ENCODE measurements at regions not wholly inside any gene's neighbourhood (a gene's known extent, or its start where the extent isn't known, plus 50 kb on each side); places are given as distances from the start of the nearest gene placed in this dataset.
"Not testable (repeated sequence)": the region's sequence is repeated elsewhere in the genome, so short reads cannot be mapped to it uniquely, and the experiment has no call there.

- 81 to 95% (median 91%) methylated on average over 5 of the region's 5 CpGs for WGBS, 5 donors
- H3K4me3 ChIP-seq; intact Hi-C loops (cut with DNase I; ENCODE audit: low total_unique reads); H3K9me3 ChIP-seq; H3K27me3 ChIP-seq; H3K27ac ChIP-seq; H3K36me3 ChIP-seq; H3K4me1 ChIP-seq; DNase-seq: not testable (repeated sequence)
Measured at GRCh38 chr4:102397056-102397455, 51.8 kb upstream of the SLC39A8 start.

GRCh38 chr4:102399021-102399420, 53.7 kb upstream of the SLC39A8 start:
- WGBS, 5 donors, result 57 to 85% (median 81%) methylated on average over 1 of the region's 1 CpG
- Histone ChIP-seq H3K36me3 (no peaks in the 10 kb centered on the region), H3K27ac (no peak overlapping the region), H3K27me3 (no peaks in the 10 kb centered on the region), H3K9me3 (no peaks in the 10 kb centered on the region), H3K4me1 (no peaks in the 10 kb centered on the region), H3K4me3 (no peak overlapping the region)
- no peak for DNase-seq
- no peak for TF ChIP-seq POLR2AphosphoS5 (IDR thresholded peaks at IDR 0.05)
- no peak for TF ChIP-seq CTCF (IDR thresholded peaks at IDR 0.05)
- TF ChIP-seq POLR2A (IDR thresholded peaks at IDR 0.05), result no peak
- no peak for TF ChIP-seq EP300 (IDR thresholded peaks at IDR 0.05)
- intact Hi-C loops (cut with DNase I; ENCODE audit: low total_unique reads), result no loop called here

- intact Hi-C loops (cut with DNase I; ENCODE audit: low total_unique reads), result no loop called here
- DNase-seq, result no peak
- Histone ChIP-seq H3K9me3 (no peaks in the 10 kb centered on the region), H3K4me1 (no peaks in the 10 kb centered on the region), H3K4me3 (no peak overlapping the region), H3K27ac (no peak overlapping the region), H3K27me3 (no peaks in the 10 kb centered on the region), H3K36me3 (no peaks in the 10 kb centered on the region)
- no peak for TF ChIP-seq POLR2AphosphoS5 (IDR thresholded peaks at IDR 0.05)
- no peak for TF ChIP-seq POLR2A (IDR thresholded peaks at IDR 0.05)
- TF ChIP-seq CTCF (IDR thresholded peaks at IDR 0.05), result no peak
- no peak for TF ChIP-seq EP300 (IDR thresholded peaks at IDR 0.05)
- WGBS, 5 donors, result 84 to 93% (median 88%) methylated on average over 4 of the region's 4 CpGs
Measured at GRCh38 chr4:102400898-102401297, 55.6 kb upstream of the SLC39A8 start.

- Histone ChIP-seq H3K27me3 (no peaks in the 10 kb centered on the region), H3K9me3 (no peaks in the 10 kb centered on the region), H3K4me1 (no peaks in the 10 kb centered on the region), H3K27ac (no peak overlapping the region), H3K36me3 (no peaks in the 10 kb centered on the region), H3K4me3 (no peak overlapping the region)
- intact Hi-C loops (cut with DNase I; ENCODE audit: low total_unique reads), result no loop called here
- DNase-seq, result no peak
- WGBS, 5 donors, result 74 to 88% (median 80%) methylated on average over 2 of the region's 2 CpGs
- TF ChIP-seq POLR2A (IDR thresholded peaks at IDR 0.05), result no peak
- no peak for TF ChIP-seq POLR2AphosphoS5 (IDR thresholded peaks at IDR 0.05)
- no peak for TF ChIP-seq EP300 (IDR thresholded peaks at IDR 0.05)
- TF ChIP-seq CTCF (IDR thresholded peaks at IDR 0.05), result no peak
Measured at GRCh38 chr4:102402223-102402622, 56.9 kb upstream of the SLC39A8 start.

- Histone ChIP-seq H3K27ac (no peak overlapping the region), H3K9me3 (no peaks in the 10 kb centered on the region), H3K36me3 (no peaks in the 10 kb centered on the region), H3K4me3 (no peak overlapping the region), H3K4me1 (no peaks in the 10 kb centered on the region), H3K27me3 (no peaks in the 10 kb centered on the region)
- intact Hi-C loops (cut with DNase I; ENCODE audit: low total_unique reads), result no loop called here
- DNase-seq, result no peak
- 68 to 80% (median 78%) methylated on average over 3 of the region's 3 CpGs for WGBS, 5 donors
- TF ChIP-seq POLR2A (IDR thresholded peaks at IDR 0.05) (no peak), POLR2AphosphoS5 (IDR thresholded peaks at IDR 0.05) (no peak), EP300 (IDR thresholded peaks at IDR 0.05) (no peak), CTCF (IDR thresholded peaks at IDR 0.05) (no peak)
Measured at GRCh38 chr4:102403116-102403515, 57.8 kb upstream of the SLC39A8 start.

Data from stomach (tissue), 8 donors.